Activated CD4-positive, alpha-beta T cell treated with anti-CD3 and anti-CD28 coated beads, Interleukin-2, amount 10 ng/mL, durations not matched to agents 24 days and 14 days (primary cell): ENCODE measurements at regions not wholly inside any gene's neighbourhood (a gene's known extent, or its start where the extent isn't known, plus 50 kb on each side); places are given as distances from the start of the nearest gene placed in this dataset.
"Not testable (repeated sequence)": the region's sequence is repeated elsewhere in the genome, so short reads cannot be mapped to it uniquely, and the experiment has no call there.

Experiments
- DNase-seq: peaks from one replicate; pipeline ENCODE4 v3.0.0; 2022
- H3K27ac Mint-ChIP-seq: one replicate; pipeline ENCODE4 v1.8.0; 2022; ENCODE audit warnings: mild to moderate bottlenecking, mixed read lengths
- H3K27me3 Mint-ChIP-seq: one replicate; pipeline ENCODE4 v1.8.0; 2022; ENCODE audit warnings: mixed read lengths
- H3K36me3 Mint-ChIP-seq: one replicate; pipeline ENCODE4 v1.8.0; 2022; ENCODE audit warnings: low read depth, mild to moderate bottlenecking, mixed read lengths
- H3K4me1 Mint-ChIP-seq: one replicate; pipeline ENCODE4 v1.8.0; 2021; ENCODE audit warnings: mixed read lengths
- H3K4me3 Mint-ChIP-seq: one replicate; pipeline ENCODE4 v1.8.0; 2022; ENCODE audit warnings: mild to moderate bottlenecking, moderate library complexity, mixed read lengths
- H3K9me3 Mint-ChIP-seq: one replicate; pipeline ENCODE4 v1.8.0; 2021; ENCODE audit warnings: mixed read lengths
- intact Hi-C: fragments of 100-400 bp; cut with micrococcal nuclease; formaldehyde crosslinking; loops from one replicate; pipeline ENCODE4 v1.15.1; 2023

- Mint-ChIP-seq H3K27me3 (no peaks in the 10 kb centered on the region), H3K36me3 (no peaks in the 10 kb centered on the region), H3K4me1 (no peaks in the 10 kb centered on the region), H3K27ac (no peak overlapping the region), H3K9me3 (peaks cover 4% of the 10 kb centered on the region), H3K4me3 (no peak overlapping the region)
- intact Hi-C loops: no loop called here
- DNase-seq: no peak
These were observed 311.6 kb downstream of the NPHP4 start for GRCh38 chr1:5680600-5680999.

GRCh38 chr1:5678759-5679158 lies 313.5 kb downstream of the NPHP4 start:
- Mint-ChIP-seq H3K4me3 (no peak overlapping the region), H3K9me3 (peaks cover 7% of the 10 kb centered on the region), H3K36me3 (no peaks in the 10 kb centered on the region), H3K27ac (no peak overlapping the region), H3K4me1 (no peaks in the 10 kb centered on the region), H3K27me3 (no peaks in the 10 kb centered on the region)
- DNase-seq: no peak
- intact Hi-C loops: no loop called here

- DNase-seq, H3K4me3 Mint-ChIP-seq, intact Hi-C loops, H3K27me3 Mint-ChIP-seq, H3K4me1 Mint-ChIP-seq, H3K36me3 Mint-ChIP-seq, H3K27ac Mint-ChIP-seq: not testable (repeated sequence)
- peaks cover 12% of the 10 kb centered on the region for H3K9me3 Mint-ChIP-seq
These were observed 319.9 kb downstream of the NPHP4 start for GRCh38 chr1:5672355-5672754.

- intact Hi-C loops: no loop called here
- Mint-ChIP-seq H3K4me1 (no peaks in the 10 kb centered on the region), H3K9me3 (peaks cover 8% of the 10 kb centered on the region)
These were observed 321.5 kb downstream of the NPHP4 start for GRCh38 chr1:5670590-5671350.

GRCh38 chr1:5667513-5668325 lies 324.5 kb downstream of the NPHP4 start:
- Mint-ChIP-seq H3K36me3 (no peaks in the 10 kb centered on the region), H3K27me3 (no peaks in the 10 kb centered on the region), H3K4me3 (peak overlapping the region; percentile 43), H3K4me1 (no peaks in the 10 kb centered on the region), H3K9me3 (peaks cover 4% of the 10 kb centered on the region), H3K27ac (no peak overlapping the region)
- DNase-seq: no peak
- intact Hi-C loops: no loop called here

More at GRCh38 chr1:5670590-5671350, 321.5 kb downstream of the NPHP4 start:
- Mint-ChIP-seq H3K36me3 (no peaks in the 10 kb centered on the region), H3K27me3 (no peaks in the 10 kb centered on the region), H3K4me3 (no peak overlapping the region), H3K27ac (no peak overlapping the region)
- no peak for DNase-seq

- DNase-seq: no peak
- no peaks in the 10 kb centered on the region for H3K9me3 Mint-ChIP-seq
- H3K4me3 Mint-ChIP-seq: no peak overlapping the region
- H3K36me3 Mint-ChIP-seq: no peaks in the 10 kb centered on the region
- H3K27ac Mint-ChIP-seq: no peak overlapping the region
- no peaks in the 10 kb centered on the region for H3K4me1 Mint-ChIP-seq
- no peaks in the 10 kb centered on the region for H3K27me3 Mint-ChIP-seq
- intact Hi-C loops: no loop called here
These were observed 327.0 kb downstream of the NPHP4 start for GRCh38 chr1:5664906-5665875.

- H3K27ac Mint-ChIP-seq: no peak overlapping the region
- DNase-seq: no peak
- no peaks in the 10 kb centered on the region for H3K36me3 Mint-ChIP-seq
- H3K4me1 Mint-ChIP-seq: no peaks in the 10 kb centered on the region
- intact Hi-C loops: no loop called here
- H3K4me3 Mint-ChIP-seq: no peak overlapping the region
- H3K9me3 Mint-ChIP-seq: no peaks in the 10 kb centered on the region
- no peaks in the 10 kb centered on the region for H3K27me3 Mint-ChIP-seq
These were observed 328.0 kb downstream of the NPHP4 start for GRCh38 chr1:5664081-5664768.

GRCh38 chr1:5662744-5663126 lies 329.5 kb downstream of the NPHP4 start:
- Mint-ChIP-seq H3K4me3 (no peak overlapping the region), H3K9me3 (no peaks in the 10 kb centered on the region), H3K27me3 (no peaks in the 10 kb centered on the region), H3K27ac (no peak overlapping the region), H3K36me3 (no peaks in the 10 kb centered on the region), H3K4me1 (no peaks in the 10 kb centered on the region)
- intact Hi-C loops: no loop called here
- no peak for DNase-seq

GRCh38 chr1:5662086-5662743 lies 330.0 kb downstream of the NPHP4 start:
- Mint-ChIP-seq H3K9me3 (no peaks in the 10 kb centered on the region), H3K4me3 (no peak overlapping the region), H3K27ac (no peak overlapping the region), H3K27me3 (no peaks in the 10 kb centered on the region), H3K4me1 (no peaks in the 10 kb centered on the region), H3K36me3 (no peaks in the 10 kb centered on the region)
- intact Hi-C loops: no loop called here
- no peak for DNase-seq

GRCh38 chr1:5661196-5662085 lies 330.8 kb downstream of the NPHP4 start:
- Mint-ChIP-seq H3K4me3 (no peak overlapping the region), H3K36me3 (no peaks in the 10 kb centered on the region), H3K4me1 (no peaks in the 10 kb centered on the region), H3K27ac (no peak overlapping the region), H3K9me3 (no peaks in the 10 kb centered on the region), H3K27me3 (no peaks in the 10 kb centered on the region)
- no peak for DNase-seq
- intact Hi-C loops: no loop called here

GRCh38 chr1:5660141-5660935 lies 331.9 kb downstream of the NPHP4 start:
- H3K27me3 Mint-ChIP-seq: no peaks in the 10 kb centered on the region
- no peak for DNase-seq
- no peaks in the 10 kb centered on the region for H3K36me3 Mint-ChIP-seq
- H3K4me3 Mint-ChIP-seq: no peak overlapping the region
- H3K27ac Mint-ChIP-seq: no peak overlapping the region
- intact Hi-C loops: no loop called here
- no peaks in the 10 kb centered on the region for H3K4me1 Mint-ChIP-seq
- no peaks in the 10 kb centered on the region for H3K9me3 Mint-ChIP-seq

- intact Hi-C loops: no loop called here
- H3K27me3 Mint-ChIP-seq: no peaks in the 10 kb centered on the region
- no peak overlapping the region for H3K4me3 Mint-ChIP-seq
- H3K36me3 Mint-ChIP-seq: no peaks in the 10 kb centered on the region
- no peak overlapping the region for H3K27ac Mint-ChIP-seq
- H3K4me1 Mint-ChIP-seq: no peaks in the 10 kb centered on the region
- no peaks in the 10 kb centered on the region for H3K9me3 Mint-ChIP-seq
- no peak for DNase-seq
These were observed 332.6 kb downstream of the NPHP4 start for GRCh38 chr1:5659606-5660005.
